HG03571 (cell line): ENCODE measurements at regions not wholly inside any gene's neighbourhood (a gene's known extent, or its start where the extent isn't known, plus 50 kb on each side); places are given as distances from the start of the nearest gene placed in this dataset.
"Not testable (repeated sequence)": the region's sequence is repeated elsewhere in the genome, so short reads cannot be mapped to it uniquely, and the experiment has no call there.

Experiments used
- ATAC-seq: cut with Tn5 transposase; IDR thresholded peaks from one replicate; pipeline ENCODE4 v1.9.1; 2021; ENCODE audit not compliant: unreplicated experiment

DNA sequence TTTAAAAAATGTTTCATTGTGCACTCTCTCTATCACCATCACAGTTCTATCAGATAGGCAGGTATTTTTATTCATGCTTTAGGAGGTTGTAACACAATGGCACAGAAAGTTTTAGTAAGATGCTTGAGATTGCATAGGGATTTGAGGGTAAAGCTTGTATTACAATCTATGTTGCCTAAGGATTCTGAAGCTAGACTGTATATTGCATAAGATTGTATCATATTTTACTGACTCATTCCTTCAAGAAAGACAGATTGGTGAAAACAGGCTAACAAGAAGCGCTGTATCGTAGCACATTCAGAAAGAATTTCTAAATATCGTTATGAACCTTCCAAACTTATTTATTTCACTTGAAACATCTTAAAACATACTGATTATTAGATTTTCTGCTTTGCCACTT is 577.7 kb downstream of the EBF1 start:
- no peak for ATAC-seq

DNA sequence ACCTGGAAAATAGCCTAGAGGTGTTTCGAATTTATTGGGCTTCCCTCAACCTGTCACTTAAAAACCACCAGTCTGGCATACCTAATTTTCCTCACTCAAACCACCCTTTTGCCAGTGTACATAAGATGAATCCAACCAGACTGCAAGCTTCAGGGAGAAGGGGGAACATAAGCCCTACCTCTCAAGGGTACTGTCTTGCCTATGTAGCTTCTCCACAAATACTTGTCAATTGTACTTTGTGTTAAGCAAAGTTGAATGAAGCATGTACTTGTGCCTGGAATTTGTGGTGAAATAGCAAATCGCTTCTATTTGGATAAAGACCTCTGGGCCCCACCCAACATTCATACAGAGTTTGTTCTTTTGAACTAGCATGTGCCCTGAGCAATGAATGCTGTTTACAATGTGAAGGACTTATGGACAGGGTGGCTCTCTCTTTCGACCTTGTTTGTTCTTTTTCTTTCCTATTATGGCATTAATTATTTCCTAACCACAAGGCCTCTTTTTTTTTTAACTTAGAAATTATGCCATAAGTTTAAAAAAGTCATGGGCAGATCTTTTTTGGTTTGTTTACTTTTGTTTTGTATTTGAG is 580.2 kb downstream of the EBF1 start:
- ATAC-seq = no peak

DNA sequence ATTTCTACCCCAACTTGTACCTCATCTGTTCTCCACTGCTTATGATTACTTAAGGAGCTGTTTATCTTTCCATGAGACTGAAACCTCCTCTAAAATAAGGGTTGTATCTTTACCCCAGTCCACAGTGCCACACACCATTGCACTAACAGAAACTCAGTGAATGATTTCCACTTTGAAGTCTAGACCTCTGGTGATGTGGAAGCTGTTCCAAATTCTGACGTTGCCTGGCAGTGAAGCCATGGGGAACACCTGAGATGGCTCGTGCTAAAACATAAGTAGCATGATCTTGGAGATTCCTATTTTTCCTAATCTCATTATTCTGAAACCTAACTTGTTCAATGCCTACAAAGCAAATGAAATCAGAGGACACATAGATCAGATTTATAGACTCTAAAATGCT is 583.2 kb downstream of the EBF1 start:
- no peak for ATAC-seq

DNA sequence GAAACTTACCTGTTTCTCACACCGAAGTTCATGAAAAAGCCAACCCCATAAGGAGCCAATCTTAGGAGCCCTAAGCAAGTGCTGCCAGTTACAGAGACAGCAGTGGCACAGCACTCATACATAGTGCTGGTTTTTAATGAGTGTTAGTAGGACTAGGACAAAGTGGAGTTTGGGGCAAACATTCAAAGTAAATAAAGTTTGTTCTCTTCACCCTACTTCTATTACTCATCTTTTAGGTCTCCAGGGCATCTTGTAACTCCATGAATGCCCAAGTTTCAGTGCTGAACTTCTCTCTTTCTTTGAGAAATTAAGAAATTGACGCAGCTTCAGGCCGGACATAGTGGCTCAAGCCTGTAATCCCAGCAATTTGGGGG is 584.7 kb downstream of the EBF1 start:
- no peak for ATAC-seq

DNA sequence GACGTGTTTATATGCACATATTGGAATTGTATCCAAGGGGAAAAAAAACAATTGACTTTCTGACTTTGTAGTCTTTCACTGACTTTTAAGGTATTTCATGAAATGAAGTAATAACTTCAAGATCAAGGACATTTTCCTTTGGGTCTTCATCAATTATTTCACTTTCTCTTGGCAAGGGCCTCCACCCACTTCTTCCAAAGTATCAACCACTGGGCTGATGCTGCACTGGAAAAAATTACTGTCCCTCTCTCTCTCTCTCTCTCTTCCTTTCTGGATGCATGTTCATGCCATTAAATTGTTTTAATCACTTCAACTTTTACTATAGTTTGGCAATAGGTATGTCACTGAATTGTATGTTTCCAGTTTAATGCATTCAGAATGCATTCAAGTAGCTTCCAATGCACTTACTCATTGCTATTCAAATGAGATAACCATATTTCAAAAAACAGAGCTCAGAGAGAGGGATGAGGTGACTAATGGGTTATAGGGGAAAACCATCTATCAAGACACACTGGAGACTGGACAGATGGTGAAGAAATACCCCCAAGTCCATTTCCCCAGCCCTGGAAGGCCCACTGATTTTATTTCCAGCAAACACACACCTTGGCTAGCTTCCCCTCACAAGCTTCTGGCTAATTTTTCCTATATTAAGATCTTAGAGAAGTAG is 585.3 kb downstream of the EBF1 start:
- no peak for ATAC-seq

DNA sequence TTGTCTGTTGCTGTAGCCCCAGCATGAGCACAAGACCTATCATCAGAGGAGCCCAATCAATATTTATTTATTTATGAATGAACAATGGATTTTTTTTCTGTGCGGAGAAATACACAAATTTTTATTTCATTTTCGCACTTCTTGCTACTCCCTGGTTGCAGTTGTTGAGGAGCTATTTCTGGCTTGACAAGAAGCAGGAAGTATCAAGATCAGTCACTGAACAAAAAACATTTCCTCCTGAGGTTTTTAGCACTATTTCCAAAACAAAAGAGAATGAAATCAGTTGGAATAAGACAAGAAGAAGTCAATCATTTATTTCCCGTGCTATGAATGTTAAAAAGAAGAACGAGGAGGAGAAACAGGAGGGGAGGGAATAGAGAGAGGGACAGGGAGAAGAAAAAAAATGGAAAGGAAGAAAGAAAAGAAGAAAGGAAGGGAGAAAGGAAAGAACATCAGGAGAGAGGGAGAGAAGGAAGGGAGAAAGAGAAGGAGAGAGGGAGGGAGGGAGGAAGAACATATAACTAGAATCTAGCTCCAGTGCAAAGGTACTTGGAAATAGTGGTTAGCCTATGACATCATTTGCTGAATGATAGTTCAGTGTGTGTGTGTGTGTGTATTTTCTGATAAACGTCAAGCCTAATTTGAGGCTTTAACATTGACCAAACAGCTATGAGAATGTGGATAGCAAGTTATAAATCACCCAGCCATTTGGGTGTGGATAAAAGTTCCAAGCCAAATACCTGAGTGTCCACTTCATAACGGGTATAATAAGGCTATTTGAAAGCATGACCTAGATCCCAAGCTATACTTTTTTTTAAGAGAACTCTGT is 586.0 kb downstream of the EBF1 start:
- ATAC-seq = no peak

DNA sequence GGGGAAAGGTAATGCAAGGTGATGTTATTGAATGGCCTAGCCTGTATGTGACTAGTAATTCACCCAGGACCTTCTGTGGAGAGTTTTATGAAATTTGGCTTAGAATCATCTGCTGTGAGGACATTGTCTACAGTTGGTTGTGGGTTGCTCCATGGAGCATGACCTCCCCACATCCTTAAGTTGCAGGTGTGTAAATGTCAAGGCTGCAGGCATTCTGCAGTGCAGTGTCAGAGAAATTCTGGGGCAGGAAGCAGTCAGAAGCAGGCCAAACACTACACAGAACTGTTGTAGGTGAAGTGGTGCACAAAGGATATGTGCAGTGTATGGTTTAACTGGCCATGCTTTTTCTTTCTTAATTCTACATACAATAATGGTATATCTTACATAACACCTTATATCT is 588.3 kb downstream of the EBF1 start:
- peak; percentile 91 for ATAC-seq

DNA sequence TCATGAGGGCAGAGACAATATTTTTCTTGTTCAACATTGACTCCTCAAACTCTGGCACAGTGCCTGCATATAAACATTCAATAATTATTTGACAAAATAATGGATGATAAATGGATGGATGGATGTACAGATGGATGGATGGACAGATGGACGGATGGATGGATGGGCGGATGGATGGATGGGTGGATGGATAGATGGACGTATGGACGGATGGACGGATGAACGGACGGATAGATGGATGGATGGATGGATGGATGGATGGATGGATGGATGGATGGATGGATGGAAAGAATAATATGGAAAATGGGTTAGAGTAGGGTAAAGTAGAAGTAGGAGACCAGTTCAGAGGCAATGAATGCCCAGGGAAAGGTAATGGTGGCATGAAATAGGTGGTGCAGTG is 589.2 kb downstream of the EBF1 start:
- ATAC-seq = no peak

DNA sequence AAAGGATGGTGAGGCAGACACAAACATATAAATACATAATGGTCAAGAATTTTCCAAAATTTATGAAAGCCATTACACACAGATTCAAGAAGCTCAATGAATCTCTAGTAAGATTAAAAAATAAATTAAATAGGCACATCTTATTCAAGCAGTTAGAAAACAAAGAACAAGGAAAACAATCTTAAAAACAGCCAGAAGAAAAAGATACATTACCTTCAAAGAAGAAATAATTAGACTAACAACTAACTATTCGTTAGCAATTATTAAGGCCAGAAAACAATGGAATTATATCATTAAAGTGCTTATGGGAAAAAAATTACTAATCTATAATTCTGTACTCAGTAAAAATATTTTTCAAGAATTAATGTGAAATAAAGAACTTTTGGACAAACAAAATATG is 593.1 kb downstream of the EBF1 start:
- no peak for ATAC-seq

DNA sequence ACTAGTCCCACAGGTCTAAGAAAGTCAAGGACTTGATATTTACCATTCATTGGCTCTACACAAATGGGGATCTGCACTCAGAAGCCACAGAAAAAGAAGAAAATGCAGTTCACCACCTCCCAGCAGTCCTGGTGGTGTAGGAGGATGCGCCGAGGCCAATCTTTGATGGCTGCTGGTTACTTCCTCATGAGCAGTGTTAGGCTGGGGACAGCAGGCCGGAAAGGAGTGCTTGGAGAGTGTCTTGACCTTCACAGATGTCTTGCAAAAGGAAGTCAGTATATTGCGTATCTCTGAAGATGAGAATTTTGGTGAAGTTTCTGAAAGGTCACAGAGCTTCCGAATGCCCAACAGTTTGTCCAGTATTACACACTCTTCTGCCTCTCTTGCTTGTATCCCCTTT is 597.0 kb downstream of the EBF1 start:
- no peak for ATAC-seq

DNA sequence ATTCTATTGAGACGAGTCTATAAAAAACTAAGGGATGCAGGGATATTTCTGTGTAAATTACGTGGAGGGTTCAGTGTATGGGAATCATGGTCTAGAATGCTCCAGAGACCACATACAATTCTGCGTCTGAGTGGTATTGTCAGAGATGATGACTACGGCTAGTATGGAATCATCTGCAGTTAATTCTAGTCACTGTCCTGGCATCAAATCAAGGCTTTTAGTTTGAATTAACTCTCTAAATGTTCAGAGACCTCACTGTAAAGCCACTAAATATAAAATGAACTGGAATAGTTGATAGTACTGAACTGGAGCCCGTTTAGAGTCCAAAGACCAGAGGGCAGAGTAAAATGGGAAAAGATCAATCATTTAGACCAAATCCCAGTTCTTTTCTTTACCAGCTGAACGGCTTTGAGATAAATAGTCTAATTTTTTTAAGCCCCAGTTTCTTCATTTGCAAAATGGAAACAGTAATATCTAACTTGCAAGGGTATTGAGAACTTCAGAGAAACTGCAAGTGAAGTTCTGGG is 599.8 kb downstream of the EBF1 start:
- no peak for ATAC-seq

DNA sequence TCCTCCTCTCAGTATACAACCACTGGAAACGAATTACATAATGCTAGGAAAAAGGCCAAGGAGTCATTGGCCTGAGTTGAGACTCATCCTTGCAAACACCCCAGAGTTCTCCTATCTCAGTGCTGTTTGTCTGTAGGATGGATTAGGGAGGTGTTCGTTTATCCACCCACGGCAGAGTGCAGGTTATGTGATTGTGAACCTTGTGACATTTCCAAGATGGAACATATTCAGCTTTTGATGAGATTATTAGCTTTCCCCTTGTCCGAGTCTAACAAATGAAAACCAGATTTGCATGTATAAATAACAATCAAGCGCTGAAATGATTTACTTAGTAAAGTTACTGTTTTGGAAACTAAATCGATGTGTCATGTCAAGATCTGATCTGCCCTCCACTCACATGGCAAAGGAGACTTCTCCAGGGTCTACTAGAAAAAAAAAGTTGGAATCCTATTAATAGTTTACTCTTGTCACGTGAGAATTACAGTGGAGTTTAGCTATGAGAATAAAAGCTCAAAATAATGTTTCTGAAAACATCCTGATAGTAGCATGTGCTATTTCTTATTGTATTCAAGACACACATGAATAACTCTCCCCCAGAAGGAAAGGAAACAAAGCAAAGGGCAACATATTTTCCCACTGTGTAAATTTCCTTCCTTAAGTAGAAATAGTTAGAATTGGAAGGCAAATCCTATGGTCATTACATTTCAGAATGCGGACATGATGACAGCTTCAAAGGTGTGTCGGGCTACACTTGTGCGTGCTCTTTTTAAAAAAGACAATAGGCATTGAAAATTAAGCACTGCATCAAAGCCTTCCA is 600.4 kb downstream of the EBF1 start:
- no peak for ATAC-seq

DNA sequence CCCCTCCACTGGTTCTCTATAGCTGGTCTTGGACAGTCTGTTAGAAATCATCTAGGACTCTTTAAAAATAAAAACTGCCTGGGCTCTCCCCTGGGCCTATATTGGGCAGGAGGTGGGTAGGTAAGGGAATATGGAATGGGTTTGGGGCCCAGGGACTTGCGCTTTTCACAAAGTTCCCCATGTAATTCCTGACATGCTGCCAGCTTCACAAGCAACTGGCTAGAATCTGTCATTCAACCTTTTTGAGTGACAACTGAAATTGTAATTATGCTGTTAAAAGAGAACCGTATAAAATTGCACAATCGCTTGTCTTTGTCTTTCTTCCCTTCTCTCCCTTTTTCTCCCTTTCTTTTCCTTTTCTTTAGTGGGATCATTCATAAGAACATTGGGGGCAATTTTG is 603.1 kb downstream of the EBF1 start:
- ATAC-seq = no peak

DNA sequence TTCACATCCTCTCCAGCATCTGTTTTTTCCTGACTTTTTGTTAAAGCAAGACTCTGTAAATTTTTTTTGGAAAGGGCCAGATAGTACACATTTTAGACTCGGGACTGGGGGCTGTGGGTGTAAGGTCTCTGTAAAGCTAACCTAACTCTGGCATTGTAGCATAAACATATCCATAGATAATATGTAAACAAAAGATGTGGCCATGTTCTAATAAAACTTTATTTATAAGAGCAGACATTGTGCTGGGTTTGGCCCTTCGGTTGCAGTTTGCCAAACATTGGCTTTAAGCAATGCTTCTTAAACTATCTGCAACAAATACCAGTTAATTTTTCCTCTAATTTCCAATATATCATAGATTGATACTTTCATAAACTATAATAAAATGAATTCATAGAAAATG is 605.2 kb downstream of the EBF1 start:
- ATAC-seq = no peak

DNA sequence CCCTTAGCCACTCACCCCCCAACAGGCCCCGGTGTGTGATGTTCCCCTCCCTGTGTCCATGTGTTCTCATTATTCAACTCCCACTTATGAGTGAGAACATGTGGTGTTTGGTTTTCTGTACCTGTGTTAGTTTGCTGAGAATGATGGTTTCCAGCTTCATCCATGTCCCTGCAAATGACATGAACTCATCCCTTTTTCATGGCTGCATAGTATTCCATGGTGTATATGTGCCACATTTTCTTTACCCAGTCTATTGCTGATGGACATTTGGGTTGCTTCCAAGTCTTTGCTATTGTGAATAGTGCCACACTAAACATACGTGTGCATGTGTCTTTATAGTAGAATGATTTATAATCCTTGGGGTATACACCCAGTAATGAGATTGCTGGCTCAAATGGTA is 605.7 kb downstream of the EBF1 start:
- ATAC-seq = not testable (repeated sequence)

DNA sequence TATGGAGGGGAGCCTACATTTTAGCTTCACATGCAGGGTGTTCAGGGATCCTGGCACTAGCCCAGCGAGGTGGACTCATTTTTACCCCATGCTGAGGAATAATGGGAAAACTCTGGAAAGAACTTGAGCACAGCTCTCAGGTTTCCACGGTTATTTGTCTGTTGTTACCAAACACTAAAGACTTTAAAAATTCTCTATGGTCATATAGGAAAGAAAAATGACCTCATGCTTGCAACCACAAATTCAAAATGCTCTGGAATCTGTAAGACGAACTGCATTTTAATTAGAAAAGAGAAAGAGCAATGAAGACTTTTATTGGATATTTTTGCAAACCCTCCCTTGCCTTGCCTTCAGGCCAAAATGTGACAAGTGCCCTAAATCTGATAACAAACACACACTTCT is 606.9 kb downstream of the EBF1 start:
- ATAC-seq = no peak

DNA sequence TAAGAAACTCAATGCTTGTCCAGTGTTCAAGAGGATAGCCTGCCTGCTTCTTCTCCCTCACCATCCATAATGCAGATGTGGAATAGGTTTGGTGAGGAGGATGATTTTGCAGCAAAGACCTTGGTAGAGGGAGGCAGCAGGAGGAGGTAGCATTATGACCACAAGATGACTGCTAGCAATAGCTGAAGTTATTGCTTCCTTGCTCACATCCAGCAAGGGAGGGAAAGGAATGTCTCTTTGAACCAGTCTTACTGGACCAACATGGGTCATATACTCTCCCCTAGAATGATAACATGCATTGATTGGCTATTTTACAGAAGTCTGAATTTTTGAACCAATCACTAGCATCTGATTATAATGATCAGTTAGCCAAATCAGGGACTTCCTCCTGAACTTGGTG is 607.6 kb downstream of the EBF1 start:
- no peak for ATAC-seq

DNA sequence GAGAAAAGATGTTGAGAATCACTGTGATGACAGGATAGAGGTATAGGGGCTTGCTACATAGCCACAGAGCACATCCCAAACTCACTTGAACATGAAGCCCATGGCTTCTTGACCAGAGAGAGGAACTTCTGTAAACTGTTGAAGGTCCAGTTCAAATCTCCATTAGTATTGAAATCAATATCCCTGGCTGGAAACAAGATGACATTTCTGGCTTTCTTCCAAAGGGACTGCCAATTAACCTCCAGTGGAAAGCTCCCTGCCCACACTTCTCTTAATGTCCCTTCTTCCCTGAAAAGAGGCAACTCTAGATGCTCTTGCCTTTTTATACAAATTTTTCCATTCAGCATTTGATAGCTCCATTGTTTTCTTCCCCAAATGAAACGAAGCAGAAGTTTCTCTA is 612.1 kb downstream of the EBF1 start:
- no peak for ATAC-seq

DNA sequence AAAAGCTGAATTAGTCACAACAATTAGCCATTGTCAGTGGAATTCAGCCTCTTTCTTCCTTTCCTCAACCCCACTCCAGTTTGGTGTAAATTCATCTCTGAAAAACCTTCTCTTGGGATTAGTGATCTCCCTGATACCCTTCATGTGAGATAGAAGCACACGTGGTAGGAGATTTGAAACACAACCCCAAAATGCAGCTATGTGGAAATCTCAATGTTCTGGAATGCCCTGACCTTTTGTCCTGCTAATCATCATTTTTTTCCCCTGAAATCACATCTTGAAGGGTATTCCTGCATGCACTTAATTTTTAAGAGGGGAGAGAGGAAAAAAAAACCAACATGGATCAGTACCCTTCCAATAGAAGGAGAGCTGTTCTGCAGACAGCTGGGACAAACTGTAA is 612.6 kb downstream of the EBF1 start:
- ATAC-seq = no peak

DNA sequence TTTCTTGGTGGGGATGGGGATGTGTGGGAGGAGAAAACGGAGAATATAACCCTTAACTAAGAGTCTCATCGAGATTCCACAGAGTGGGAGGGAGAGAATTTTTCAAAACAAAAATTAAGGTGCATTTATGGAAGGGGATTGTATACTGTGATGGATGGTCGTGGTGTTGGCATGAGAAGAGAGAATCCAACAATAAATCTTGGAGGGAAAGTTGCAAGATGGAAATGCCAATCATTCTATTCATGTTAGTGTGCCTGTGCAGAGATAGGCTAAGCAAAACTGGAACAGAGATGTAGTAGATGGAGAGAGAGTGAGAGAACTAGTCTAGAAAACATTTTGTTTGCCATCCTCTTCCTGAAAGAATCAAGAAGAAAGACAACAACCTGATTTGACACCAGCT is 613.1 kb downstream of the EBF1 start:
- ATAC-seq = no peak

DNA sequence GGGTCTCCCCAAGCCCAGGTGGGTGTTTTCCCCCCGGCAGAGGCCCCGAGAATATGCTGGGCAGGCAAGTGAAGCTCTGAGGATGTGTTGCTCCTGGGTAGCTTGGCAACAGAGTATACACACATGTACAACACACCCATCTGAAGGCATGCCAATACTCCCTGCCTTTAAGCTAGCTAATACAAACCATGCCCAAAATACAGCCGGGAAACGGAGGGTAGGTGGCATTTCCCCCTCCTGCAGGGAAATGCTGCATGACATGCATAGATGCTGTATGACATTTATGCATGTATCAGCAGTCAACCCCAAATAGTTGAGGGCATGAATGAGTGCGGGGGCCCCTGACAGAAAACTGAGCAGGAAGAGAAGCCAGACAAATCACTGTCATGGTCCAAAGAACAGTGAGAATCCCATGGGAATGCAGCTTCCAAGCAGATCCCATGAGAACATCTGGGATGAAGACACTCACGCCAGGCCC is 614.1 kb downstream of the EBF1 start:
- no peak for ATAC-seq
